ENCODE measurements at regions not wholly inside any gene's neighbourhood (a gene's known extent, or its start where the extent isn't known, plus 50 kb on each side); places are given as distances from the start of the nearest gene placed in this dataset.
"Not testable (repeated sequence)": the region's sequence is repeated elsewhere in the genome, so short reads cannot be mapped to it uniquely, and the experiment has no call there.

DNA sequence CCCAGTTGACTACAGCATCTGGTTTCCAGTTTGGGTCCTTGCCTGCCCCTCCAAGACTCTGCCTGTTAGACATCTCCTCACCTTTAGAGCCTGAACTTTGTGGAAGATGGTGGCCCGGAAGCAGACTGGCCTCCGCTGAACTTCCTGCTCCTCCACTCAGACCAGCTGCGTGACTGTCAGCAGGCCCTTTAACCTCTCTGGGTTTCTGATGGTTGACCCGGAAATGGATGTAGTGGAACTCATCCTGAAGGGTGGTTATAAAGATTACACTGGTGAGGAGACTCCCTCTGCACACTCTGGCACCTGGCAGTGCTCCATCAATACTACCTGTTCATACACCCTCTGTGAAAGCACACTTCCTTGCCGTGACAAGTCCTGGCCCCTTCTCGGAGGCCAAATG, 151.9 kb upstream of the TLE3 start:
- no peak for DNase-seq (ENCODE audit: low read depth in 2 of 2)

DNA sequence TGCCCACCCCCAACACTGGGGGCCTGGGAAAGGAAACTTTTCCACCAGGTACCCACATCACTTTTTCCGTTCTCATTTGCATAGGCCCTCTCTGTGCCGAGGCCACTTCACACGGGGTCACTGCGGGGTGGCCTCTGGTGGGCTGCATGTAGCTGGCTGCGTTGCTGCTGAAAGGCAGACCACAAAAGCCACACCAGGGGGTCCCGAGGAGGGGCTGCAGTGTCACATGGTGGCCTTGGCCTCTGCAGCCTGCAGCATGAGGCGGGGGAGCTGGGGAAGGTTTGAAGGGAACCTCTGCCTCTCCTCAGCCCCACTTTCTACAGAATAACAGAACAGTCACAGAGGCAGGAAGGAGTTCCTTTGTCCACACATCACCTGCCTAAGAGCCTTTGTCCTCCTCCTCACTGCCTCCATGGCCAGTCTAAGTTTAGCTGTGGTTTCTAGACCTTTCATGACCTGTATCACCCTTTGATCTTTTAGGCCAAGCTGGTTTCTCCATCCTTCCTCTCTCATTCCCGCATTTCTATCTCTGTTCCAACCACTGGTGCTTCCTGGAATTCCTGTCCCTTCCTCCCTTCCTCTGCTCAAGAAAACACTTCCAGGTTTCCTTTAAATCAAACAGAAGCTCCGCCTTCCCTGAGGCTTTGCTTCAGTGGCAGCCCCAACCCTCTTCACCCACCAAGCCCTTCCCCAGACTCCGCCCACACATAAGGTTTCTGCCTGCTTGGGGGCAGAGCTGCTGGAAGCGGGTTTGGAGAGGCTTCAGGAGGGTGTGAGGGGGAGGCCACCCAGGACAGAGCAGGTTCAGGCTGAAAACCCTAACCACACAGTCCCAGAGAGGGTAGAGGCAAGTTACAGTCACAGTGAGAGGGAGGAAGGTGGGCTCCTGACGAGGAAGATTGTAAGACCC, 150.7 kb upstream of the TLE3 start:
- DNase-seq (ENCODE audit: low read depth in 2 of 2): no peak

DNA sequence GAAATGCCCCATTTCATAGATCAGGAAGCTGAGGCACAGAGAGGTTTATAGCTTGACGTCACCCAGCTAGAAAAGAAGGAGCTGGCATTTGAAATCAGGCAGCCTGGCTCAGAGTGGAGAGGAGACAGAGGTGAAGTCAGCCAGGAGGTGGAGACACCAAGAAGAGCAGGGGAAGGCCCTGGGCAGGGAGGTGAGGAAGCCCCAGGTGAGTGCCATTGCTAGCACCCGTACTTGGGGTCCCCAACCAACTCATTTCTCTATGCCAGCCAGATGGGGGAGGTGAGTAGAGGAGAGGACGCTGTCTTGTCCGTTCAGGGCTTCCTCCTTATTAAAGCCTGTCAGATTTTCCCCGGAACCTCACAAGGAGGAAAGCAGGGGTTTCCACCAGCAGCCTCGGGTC, 149.6 kb upstream of the TLE3 start:
- no peak for DNase-seq (ENCODE audit: low read depth in 2 of 2)

DNA sequence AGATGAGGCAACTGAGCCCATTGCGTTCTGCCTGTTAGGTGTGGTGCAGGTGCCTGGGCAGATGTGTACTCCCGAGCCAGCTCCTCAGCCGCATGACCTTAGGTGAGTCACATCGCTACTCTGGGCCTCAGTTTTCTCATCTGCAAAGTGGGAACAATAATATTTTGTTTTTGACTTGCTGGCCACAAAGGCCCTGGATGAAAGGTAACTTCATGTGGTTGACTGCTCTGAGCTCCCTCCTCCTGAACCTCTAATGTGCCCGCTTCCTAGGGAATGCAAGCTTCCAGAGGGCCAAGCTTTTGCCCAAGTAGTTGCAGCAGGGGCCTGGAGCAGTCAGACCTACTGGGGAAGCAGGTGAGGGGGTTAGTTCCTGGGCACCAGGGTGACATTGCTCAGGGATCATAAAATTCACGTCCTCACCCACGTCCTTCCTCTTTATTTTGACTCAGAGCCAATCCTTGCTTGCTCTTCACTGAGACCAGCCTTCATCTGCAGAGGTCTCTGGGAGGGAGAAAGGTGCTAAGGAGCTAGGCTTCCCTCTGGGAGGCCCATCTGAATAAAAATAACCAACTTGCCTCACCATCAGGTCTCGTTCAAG, 149.0 kb upstream of the TLE3 start:
- no peak for DNase-seq (ENCODE audit: low read depth in 2 of 2)

DNA sequence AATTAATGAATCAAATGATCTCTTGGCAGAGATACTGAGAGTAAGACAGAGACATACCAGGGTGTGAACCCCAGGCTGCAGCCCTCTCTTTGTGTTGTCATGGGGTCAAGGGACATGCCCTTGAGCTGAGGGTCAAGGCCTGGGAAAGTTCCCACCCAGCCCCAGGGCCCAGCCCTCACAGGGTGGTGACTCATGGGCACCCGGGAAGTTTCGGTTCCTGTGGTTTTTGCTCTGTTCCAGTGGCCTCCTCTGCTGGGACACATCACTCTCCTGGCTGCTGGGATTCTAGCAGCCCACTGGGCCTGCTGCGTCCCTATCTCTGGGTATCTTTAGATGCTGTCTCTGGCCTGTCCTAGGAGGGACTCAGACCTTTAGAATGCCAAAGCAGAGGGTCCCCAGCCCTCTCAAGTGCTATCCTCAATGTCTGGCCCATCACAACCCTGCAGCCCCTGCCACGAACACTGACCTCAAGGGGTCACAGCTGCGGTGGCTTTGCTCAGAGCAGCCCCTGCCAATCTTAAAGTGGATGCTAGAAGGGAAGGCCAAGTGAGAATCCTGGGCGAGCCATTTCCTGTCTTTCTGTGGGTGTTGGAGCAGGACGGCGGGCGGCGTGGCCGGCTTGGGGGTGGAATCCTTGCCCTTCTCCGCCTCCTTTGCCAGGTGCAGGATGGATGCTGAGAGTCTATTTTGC, 148.4 kb upstream of the TLE3 start:
- no peak for DNase-seq (ENCODE audit: low read depth in 2 of 2)

DNA sequence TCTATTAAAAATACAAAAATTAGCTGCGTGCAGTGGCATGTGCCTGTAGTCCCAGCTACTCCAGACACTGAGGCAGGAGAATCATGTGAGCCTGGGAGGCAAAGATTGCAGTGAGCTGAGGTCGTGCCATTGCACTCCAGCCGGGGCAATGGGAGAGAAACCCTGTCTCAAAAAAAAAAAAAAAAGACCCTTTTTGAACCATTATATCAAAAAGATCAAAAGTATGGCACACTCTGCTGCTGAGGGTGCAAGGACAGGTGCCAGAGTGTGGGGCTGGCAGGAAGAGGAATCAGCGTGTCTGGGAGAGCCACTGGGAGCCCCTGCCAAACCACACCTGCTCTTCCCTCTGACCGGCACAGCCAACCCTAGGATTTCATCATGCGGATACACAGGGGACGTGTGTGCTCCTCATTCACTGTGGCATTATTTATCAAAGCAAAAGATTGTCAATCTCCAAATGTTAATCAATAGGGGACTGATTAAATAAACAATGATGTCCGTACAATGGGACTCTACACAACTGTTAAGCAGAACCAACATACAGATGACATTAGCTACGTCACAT, 147.3 kb upstream of the TLE3 start:
- DNase-seq (ENCODE audit: low read depth in 2 of 2): no peak

DNA sequence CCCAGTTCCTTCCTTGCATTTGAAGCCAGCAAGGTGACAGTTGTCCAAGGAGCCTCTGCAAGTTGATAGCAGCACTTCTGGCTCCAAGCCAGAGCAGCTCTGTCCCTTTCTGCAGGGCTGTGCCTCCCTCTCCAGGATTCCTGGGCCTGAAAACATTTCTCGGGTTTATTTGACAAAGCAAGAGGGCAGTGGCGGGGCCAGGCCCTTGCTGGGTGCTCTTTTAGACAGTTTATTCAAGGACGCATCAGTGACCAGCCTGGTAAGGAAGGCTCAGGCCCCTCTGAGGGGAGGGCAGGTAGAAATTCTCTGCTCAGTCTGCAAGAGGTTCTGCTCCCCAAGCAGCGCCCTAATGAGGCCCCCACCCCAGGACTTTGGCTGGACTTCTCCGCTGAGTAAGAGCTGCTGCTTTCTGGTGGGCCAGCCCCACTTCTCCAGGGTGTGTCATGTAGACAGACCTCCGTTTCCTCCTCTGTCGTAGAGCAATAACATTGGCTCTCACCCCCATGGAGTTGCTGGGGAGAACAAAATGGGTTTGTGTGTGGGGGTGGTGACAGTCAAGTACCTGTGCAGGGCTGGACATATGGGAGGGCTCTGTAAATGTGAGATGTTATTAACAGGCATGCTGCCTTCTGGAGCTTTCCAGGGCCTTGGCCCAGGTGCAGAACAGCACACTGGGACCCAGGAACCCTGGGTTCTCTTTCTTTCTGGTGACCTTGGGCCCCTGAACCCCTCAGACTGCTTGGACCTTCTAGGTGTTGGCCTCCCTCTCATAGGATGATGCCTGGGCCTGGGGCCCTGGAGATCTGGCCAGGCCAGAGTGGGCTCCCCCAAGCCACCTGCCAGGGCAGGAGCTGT, 146.2 kb upstream of the TLE3 start:
- DNase-seq (ENCODE audit: low read depth in 2 of 2): no peak

DNA sequence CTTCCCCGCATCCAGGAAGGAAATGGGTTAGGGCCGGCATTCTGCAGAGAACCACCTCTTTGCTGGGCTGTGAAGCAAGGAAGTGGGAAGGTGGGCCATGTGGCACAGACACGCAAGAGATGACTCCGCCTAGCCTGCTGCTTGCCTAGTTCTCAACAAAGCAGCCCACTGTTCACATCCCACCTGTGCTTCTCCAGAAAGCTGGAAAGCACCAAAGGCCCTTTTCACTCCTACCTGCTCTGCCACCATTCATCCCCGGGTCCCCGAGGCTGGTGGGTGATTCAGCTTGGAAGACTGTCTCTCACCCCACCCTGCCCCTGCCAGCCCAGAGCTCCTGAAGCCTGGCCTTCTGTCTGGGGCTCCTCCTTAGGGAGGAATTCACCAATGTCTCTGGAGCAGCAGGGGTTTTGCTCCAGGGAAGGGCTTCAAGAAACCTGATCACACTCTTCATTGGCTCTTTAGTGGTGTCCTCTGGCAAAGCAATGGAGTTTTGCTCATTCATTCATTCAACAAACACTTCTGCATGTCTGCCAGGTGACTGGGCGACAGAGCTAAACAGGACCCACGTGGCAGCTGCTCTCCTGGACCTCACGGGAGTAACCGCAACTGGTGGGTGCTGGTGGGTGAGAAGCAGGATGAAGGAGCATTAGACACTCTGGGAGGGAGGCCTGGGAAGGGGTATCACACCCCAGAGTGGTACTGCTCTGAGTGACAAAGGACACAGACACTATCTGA, 145.4 kb upstream of the TLE3 start:
- no peak for DNase-seq (ENCODE audit: low read depth in 2 of 2)

DNA sequence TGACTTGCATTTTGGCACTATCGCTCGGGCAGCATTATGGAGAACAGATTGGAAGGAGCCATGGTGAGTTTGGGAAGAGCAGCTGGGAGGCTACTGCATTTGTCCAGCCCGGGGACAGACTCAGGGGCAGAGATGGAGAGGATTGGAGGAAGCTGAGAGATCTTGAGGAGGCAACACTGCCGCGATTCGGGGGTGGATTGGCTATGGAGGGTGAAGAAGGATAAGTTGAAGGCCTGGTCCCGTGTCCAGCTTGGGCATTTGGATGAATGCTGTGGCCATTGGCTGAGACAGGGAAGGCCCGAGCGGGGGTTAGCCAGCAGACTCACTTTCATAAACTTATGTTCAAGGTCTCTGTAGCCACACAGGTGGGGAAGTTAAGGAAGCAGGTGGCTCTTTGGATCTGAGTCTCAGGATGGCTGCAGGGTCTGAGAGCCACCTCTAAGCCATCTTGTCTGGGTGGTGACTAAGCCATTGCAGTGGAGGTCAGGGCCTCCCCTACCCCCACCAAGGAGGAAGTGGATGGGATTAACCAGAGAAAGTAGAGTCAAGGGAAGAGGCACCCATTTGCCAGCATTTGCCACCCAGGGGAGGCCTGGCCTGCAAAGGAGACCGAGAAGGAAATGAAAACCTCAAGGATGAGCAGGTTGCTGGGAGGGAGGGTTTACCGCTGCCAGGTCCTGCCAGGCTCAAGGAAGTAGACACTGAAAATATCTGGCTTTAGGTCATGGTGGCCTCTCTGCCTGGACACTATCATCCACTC, 144.0 kb upstream of the TLE3 start:
- no peak for DNase-seq (ENCODE audit: low read depth in 2 of 2)

DNA sequence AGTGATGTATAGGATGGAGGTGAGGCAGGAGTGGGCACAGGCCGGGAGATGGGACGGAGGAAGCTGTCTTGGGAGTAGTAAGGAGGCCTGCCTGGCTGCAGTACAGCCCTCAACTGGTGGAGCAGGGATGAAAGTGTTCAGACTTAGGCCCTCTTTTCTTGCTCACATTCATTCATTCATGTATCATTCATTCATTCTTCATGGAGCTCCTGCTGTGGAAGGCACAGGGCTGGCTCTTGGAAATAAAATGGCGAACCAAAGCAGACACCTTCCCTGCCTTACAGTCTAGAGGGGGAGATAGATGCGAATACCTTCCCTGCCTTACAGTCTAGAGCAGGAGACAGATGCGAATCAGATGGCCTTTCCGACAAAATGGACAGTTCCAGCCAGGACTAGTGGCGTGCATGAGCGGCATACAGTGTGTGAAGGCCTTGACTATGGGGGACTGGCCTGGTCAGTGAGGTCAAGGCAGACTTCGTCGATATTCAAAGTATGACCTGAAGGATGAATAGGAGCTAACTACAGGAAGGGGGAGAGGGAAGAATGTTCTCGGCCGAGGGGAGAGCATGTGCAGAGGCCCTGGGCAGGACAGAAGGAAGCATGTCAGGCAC, 143.2 kb upstream of the TLE3 start:
- DNase-seq (ENCODE audit: low read depth in 2 of 2): no peak

DNA sequence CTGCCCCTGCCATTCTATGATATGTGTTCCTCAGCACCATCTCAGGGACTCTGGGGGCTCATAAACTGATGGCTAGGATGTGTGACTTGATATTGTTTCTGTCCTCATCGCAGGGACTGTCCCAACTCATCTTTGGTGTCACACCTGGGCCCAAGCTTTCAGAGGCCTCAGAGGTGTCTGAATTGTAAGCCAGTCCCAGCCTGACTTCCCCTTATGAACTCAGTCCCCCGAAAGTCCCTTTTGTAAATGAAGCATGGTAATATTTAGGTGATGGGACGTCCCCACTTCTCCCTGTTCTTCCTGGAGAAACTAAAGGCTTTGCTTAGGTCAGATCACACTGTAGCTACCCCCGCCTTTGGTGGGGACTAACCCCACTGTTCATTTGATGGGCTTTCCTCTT, 142.4 kb upstream of the TLE3 start:
- no peak for DNase-seq (ENCODE audit: low read depth in 2 of 2)

DNA sequence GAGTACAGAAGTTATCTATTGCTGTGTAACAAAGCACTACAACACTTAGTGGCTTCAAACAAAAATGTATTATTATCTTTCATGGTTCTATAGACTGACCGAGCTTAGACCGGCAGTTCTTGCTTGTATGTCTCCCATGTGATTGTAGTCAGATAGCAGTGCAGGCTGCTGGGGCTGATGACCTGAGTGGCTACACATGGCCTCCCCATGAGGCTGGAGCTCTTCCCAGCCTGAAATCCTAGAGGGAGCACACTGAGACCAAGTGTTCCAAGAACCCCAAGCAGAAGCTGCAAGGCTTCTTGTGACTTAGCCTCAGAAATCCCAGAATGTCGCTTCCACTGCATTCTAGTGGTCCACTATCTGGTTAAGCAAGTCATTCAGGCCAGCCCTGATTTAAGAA, 141.2 kb upstream of the TLE3 start:
- DNase-seq (ENCODE audit: low read depth in 2 of 2): no peak

DNA sequence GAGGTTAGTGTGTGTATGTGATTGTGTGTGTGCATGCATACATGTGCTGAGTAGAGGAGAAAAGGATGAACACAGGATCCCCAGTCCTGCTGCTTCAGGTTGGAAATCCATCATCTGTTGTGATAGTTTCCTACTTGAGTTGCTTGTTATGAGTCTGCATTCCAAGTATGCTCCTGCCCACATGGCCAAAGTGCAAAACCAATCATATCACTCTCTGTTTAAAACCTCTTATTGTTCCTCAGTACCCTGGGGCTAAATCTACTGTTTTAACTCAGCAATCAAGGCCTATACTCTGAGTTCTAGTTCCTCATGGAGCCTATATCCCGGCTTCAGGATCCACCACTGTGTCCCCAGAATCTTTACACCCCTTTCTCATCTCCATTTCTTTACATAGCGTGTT, 139.9 kb upstream of the TLE3 start:
- DNase-seq (ENCODE audit: low read depth in 2 of 2): no peak

DNA sequence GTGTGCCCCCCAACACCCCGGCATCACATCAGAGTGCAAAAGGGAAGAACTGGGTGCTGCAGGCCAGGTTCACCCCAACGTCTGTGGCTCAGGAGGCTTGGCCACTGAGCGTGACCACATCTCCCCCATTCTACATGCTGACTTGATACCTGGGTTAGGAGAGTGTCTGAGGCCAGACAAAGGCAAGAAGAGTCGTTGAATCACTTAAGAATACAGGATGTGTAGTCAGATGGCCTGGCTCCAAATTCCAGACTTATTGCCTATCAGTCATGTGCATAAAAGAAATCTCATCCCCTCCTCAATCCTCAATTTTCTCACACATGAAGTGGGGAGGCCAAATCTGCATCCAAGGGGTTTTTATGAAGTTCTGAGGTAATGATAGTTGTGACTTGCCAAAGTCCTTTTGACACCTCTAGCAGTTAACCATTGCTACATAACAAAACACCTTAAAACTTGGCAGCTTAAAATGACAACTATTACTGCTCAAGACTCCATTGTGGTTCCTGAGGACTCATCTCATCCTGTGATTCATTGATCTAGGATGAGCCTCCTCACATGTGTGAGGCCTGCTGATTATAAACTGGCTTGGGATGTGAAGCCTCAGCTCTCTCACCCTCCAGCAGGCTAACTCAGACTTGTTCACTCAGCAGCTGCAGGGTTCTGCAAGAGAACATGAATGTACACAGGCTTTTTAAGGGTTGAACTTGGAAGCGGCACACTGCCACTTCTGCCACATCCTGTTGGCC, 138.8 kb upstream of the TLE3 start:
- no peak for DNase-seq (ENCODE audit: low read depth in 2 of 2)

DNA sequence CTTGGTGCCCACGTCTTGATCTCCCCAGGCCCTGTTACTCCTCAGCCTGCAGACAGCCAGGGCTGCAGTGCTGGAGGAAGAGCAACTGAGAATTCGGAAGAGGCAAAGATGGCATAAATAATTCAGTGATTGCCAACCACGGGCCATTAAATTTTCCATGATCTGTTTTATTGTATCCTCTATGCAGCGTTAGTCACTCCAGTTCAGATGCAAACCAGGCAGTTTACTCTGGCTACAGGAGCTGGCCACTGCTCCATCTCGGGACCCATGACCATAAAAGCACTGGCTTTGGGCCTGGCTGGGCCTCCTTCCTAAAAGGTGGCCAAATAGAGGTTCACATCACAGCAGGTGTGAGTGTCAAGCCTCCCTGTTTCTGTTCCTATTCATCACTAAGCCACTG, 137.6 kb upstream of the TLE3 start:
- DNase-seq (ENCODE audit: low read depth in 2 of 2): no peak

DNA sequence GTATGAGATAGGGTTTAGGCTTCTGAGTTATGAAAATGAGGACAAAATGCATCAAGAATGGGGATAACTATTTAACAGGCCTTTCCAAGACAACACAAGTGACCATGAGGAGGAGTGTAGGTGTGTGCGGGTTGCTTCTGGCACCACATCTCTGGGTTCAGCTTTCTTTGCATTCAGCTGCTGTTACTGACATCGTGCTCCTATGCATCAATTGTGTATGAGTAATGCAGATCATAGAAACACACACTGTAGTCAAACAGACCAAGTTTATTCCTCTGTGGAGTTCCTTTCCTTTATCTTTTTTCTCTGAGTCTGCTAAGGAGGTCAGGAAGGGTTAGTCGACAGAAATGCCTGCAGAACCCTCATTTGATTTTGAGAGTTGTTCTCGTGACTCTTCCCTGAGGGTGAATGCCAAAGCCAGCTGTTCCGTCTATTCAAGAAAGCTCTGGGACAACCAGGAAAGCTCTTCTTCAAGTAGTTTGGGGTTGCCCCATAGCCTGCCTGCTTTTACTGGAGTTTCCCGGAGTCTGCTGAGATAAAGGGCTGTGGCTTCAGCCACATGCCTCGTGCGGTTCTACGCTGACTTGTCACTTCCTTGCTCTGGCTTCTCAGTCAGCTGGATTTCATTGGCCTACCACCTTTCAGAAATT, 136.7 kb upstream of the TLE3 start:
- DNase-seq (ENCODE audit: low read depth in 2 of 2): no peak

DNA sequence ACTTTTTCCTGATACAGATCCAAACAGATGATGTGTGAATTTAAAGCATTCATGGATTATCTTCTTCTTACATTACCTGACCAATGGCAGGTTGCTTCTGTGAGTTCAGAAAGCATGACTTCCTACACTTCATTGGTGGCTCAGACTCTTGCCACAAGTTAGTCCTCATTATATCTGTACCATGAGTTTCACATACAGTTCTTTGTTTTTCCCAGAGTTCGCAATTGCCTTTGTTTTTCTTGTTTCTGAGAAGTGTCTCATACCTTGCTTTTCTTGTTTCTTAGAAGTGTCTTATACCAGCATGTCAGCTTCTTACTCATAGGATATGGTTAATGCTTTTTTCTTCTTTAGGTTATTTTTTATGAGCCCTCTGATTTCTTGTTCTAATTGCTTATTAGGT, 133.8 kb upstream of the TLE3 start:
- no peak for DNase-seq (ENCODE audit: low read depth in 2 of 2)

DNA sequence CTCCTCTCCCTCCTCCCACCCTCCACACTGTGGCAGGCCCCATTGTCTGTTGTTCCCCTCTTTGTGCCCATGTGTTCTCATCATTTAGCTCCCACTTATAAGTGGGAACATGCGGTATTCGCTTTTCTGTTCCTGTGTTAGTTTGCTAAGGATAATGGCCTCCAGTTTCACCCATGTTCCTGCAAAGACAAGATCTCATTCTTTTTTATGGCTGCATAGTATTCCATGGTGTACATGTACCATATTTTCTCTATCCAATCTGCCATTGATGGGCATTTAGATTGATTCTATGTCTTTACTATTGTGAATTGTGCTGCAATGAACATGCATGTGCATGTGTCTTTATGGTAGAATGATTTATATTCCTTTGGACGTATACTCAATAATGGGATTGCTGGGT, 130.2 kb upstream of the TLE3 start:
- not testable (repeated sequence) for DNase-seq (ENCODE audit: low read depth in 2 of 2)

DNA sequence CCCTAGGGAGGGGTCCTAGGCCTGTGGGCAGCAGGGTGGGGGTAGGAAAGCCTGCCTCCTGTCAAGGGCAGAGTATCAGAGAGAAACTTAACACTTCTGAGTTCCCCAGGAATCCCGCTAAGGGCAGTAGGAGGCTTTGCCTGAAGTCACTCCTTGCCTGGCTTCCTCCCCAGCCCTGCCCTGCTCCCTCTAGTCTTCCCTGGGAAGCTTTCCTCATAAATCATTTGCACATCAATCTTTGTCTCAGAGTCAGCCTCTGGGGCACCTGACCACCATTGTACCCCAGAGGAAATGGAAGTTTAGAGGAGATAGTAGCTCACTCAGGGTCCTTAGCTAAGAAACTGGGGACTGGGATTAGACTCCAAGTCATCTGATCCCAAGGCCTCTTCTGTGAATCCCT, 129.4 kb upstream of the TLE3 start:
- no peak for DNase-seq (ENCODE audit: low read depth in 2 of 2)

Measured in stimulated activated CD4-positive, alpha-beta T cell treated with anti-CD3 and anti-CD28 coated beads, Interleukin-12 subunit alpha, Interleukin-12 subunit beta, amount 100 ng/mL, for 24 hours (primary cell).